Glutamatergic neuron (in vitro differentiated cells): ENCODE measurements at regions not wholly inside any gene's neighbourhood (a gene's known extent, or its start where the extent isn't known, plus 50 kb on each side); places are given as distances from the start of the nearest gene placed in this dataset.

Experiments
- DNase-seq: peaks from one replicate; pipeline ENCODE4 v3.0.0; 2022
- H3K27ac Mint-ChIP-seq: one replicate; pipeline ENCODE4 v1.8.0; 2020; ENCODE audit warnings: mild to moderate bottlenecking, mixed read lengths, inconsistent platforms; ENCODE audit not compliant: unreplicated experiment
- H3K27me3 Mint-ChIP-seq: one replicate; pipeline ENCODE4 v1.8.0; 2020; ENCODE audit warnings: mild to moderate bottlenecking, moderate library complexity, mixed read lengths, inconsistent platforms; ENCODE audit not compliant: unreplicated experiment
- H3K36me3 Mint-ChIP-seq: one replicate; pipeline ENCODE4 v1.8.0; 2020; ENCODE audit warnings: mild to moderate bottlenecking, mixed read lengths, inconsistent platforms; ENCODE audit not compliant: unreplicated experiment
- H3K4me1 Mint-ChIP-seq: one replicate; pipeline ENCODE4 v1.8.0; 2020; ENCODE audit warnings: mild to moderate bottlenecking, low read depth, mixed read lengths, inconsistent platforms; ENCODE audit not compliant: unreplicated experiment
- H3K4me3 Mint-ChIP-seq: one replicate; pipeline ENCODE4 v1.8.0; 2020; ENCODE audit warnings: mild to moderate bottlenecking, mixed read lengths, inconsistent platforms; ENCODE audit not compliant: unreplicated experiment
- H3K9me3 Mint-ChIP-seq: one replicate; pipeline ENCODE4 v1.8.0; 2020; ENCODE audit warnings: mild to moderate bottlenecking, moderate library complexity, mixed read lengths, inconsistent platforms; ENCODE audit not compliant: unreplicated experiment
- CTCF ChIP-seq: fragments of 200-600 bp; sonication (generic); IDR thresholded peaks from one replicate; pipeline ENCODE4 v1.5.0; 2021; ENCODE audit not compliant: partially characterized antibody, unreplicated experiment

- H3K36me3 Mint-ChIP-seq, result no peaks in the 10 kb centered on the region
- H3K4me3 Mint-ChIP-seq, result no peak overlapping the region
- no peaks in the 10 kb centered on the region for H3K4me1 Mint-ChIP-seq
- peak overlapping the region; percentile 17 for H3K27ac Mint-ChIP-seq
- peaks cover 1% of the 10 kb centered on the region for H3K9me3 Mint-ChIP-seq
- H3K27me3 Mint-ChIP-seq, result no peaks in the 10 kb centered on the region
- no peak for DNase-seq
- no peak for TF ChIP-seq CTCF
Measured at GRCh38 chr3:83216919-83217594, 1455.6 kb upstream of the GBE1 start.

- TF ChIP-seq CTCF, result no peak
- Mint-ChIP-seq H3K36me3 (no peaks in the 10 kb centered on the region), H3K4me3 (no peak overlapping the region), H3K27ac (no peak overlapping the region), H3K9me3 (no peaks in the 10 kb centered on the region), H3K4me1 (no peaks in the 10 kb centered on the region), H3K27me3 (no peaks in the 10 kb centered on the region)
- DNase-seq, result no peak
Measured at GRCh38 chr3:83195243-83195642, 1433.8 kb upstream of the GBE1 start.

- Mint-ChIP-seq H3K27ac (no peak overlapping the region), H3K4me1 (no peaks in the 10 kb centered on the region), H3K27me3 (no peaks in the 10 kb centered on the region), H3K4me3 (no peak overlapping the region), H3K36me3 (no peaks in the 10 kb centered on the region), H3K9me3 (no peaks in the 10 kb centered on the region)
- no peak for DNase-seq
- TF ChIP-seq CTCF, result no peak
Measured at GRCh38 chr3:83193526-83193925, 1432.1 kb upstream of the GBE1 start.

GRCh38 chr3:83189634-83190033 is 1428.2 kb upstream of the GBE1 start:
- Mint-ChIP-seq H3K27me3 (no peaks in the 10 kb centered on the region), H3K27ac (no peak overlapping the region), H3K4me3 (no peak overlapping the region), H3K36me3 (no peaks in the 10 kb centered on the region), H3K9me3 (peaks cover 2% of the 10 kb centered on the region), H3K4me1 (no peaks in the 10 kb centered on the region)
- TF ChIP-seq CTCF, result no peak
- no peak for DNase-seq

- Mint-ChIP-seq H3K27me3 (peaks cover 2% of the 10 kb centered on the region), H3K4me1 (peaks cover 3% of the 10 kb centered on the region), H3K36me3 (no peaks in the 10 kb centered on the region), H3K27ac (no peak overlapping the region), H3K9me3 (no peaks in the 10 kb centered on the region), H3K4me3 (no peak overlapping the region)
- DNase-seq, result no peak
- no peak for TF ChIP-seq CTCF
Measured at GRCh38 chr3:83169473-83169872, 1408.0 kb upstream of the GBE1 start.
